HG03196 (cell line): ENCODE measurements at regions not wholly inside any gene's neighbourhood (a gene's known extent, or its start where the extent isn't known, plus 50 kb on each side); places are given as distances from the start of the nearest gene placed in this dataset.

ENCODE experiments used
- ATAC-seq: cut with Tn5 transposase; IDR thresholded peaks from one replicate; pipeline ENCODE4 v1.9.1; 2021; ENCODE audit not compliant: unreplicated experiment

DNA sequence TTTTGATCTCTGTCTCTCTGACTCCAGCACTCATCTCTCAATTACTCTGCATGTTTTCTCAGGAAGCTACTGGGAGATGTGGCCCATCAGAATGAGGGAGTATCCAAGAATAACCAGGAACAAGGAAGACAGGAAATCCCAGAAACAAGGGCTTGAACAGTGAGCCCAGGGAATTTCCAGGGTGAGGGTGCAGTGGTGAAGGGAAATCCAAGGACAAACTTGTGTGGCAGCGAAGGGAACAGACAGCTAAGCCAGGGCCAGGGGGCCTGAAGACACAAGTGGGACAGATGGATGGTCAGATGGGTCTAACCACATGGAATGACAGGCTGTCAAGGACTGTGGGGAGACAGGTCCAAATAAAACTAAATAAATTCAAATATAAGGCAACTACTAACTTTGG is 121.8 kb upstream of the ERRFI1 start:
- no peak for ATAC-seq

DNA sequence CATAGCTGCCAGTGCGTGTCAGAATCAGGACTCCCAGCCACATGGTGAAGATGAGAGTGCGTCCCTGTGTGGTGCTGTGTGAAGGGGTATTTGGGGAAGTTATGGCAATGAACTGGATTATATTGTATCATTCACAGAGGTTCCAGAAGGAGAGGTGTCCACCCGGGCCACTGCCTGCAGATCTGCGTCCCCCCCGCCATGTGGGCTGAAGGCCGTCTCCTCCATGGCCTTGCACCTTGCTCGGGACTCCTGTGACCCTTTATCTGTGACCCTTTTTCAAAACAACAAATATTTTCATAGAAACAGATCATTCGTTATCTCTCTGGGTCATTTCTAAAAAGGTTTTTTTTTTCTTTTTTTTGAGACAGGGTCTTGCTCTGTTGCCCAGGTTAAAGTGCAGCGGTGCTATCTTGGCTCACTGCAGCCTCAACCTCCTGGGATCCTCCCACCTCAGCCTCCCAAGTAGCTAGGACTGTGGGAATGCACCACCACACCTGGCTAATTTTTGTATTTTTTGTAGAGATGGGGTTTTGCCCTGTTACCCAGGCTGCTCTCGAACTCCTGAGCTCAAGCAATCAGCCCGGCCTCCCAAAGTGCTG is 120.2 kb upstream of the ERRFI1 start:
- ATAC-seq = no peak

DNA sequence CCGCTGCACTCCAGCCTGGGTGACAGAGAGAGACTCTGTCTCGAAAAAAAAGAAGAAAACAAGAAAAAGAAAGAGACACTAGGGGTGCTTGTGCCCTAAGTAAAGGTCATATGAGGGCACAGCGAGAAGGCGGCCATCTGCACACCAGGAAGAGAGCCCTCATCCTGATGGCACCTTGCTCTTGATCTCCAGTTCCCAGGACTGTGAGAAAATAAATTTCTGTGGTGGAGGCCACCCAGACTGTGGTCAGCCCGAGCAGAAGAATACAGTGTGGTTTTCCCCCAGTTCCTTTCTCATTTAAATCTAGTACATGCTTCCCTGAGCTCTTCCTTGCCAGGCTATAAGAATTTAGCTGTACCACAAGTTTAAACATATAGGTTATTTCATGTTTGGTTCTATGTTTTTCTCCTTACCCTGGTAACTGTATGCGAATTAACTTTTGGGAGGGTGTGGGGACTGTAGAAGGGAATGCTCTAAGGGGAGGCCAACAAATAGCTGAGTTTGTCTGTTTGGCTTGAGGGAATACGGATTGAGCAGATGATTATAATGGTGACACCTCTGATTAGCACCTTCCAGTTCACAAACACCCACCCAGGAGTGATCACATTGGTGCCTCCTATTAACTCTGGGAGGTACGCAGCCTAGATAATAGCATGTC is 119.6 kb upstream of the ERRFI1 start:
- no peak for ATAC-seq

DNA sequence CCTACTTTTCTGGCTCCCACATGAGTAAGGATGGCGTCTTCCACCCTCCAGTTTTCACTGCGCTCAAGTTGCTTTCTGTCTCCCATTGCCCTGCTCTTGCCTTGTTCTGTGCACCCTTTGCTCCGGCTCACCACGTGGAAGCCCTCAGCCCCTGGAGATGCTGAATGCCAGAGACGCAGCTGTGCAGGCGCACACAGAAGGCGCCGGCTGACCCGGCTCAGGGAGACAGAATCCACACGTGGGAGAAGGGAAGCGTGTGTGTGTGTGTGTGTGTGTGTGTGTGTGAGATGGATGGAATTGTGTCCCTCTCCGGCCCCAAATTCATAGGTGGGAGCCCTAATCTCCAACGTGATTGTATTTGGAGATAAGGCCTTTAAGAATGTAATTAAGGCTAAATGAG is 118.2 kb upstream of the ERRFI1 start:
- no peak for ATAC-seq

DNA sequence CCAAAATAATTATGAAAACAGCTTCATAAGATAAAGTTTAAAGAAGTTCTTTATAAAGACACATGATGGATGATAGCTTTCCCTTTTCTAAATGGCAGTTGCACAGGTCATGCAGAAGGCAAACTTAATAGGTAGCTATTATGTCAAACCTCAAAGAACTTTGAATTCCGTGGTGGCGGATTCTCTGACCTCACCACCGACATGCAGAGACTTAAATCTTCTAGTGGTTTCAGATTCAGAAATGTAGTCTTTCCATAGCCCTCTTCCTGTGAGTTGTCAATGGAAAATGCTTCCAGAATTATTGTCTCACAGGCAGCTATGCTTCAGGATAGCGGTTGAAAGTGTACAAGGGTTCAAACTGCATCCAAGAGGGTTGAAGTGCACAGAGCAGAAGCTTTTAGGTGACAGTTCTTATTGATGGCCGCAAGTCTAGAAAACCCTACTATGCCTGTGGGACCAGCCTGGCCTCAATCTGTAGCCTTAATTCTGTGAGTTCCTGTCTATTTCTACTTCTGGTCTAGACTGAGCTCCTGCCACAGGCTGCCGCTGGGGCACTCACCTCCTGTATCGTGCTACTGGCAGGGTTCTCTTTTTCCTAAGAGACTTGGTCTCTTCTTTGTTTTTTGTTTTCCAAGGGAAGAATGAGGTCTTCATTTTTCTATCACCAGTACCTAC is 117.0 kb upstream of the ERRFI1 start:
- ATAC-seq = no peak

DNA sequence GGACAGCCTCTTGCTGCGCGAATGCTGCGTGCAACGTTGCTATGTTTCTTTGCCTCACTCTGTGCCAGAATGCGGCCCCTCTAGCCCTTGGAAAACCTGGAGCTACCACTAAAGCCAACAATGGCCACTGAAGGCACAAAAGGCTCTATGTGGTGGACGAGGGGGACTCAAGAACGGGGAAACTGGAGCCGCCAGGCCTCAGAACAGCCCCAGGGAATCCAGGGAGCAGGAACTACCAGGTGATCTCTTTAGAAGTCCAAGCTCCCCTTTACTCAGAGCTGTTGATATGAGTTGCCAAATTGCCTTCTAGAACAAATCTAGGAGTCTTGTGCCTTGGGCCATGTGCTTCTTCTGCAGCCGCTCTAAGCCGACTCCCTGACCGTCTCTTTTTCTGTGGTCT is 113.8 kb upstream of the ERRFI1 start:
- no peak for ATAC-seq

DNA sequence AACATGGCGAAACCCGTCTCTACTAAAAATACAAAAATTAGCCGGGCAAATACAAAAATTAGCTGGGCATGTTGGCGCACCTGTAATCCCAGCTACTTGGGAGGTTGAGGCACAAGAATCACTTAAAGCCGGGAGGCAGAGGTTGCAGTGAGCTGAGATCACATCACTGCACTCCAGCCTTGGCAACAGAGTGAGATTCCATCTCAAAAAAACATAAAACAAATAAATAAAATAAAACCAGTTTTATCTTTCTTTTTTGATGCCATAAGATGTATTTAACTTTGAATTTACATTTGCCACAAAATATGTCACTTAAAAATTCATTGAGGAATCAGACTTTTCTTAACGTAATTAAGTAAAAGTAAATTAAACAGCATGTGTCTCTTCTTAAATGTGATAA is 113.3 kb upstream of the ERRFI1 start:
- ATAC-seq = no peak

DNA sequence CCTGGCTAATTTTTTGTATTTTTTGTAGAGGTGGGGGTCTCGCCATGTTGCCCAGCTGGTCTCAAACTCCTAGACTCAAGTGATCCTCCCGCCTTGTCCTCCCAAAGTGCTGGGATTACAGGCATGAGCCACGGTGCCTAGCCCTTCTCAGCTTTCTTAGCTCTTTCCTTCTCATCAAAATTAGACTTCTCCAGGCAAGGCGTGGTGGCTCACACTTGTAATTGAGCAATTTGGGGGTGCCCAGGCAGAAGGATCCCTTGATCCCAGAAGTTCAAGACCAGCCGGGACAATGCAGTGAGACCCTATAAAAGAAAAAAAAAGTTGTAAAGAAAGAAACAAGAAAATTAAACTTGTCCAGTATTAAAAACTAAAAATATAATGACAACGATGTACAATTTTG is 112.6 kb upstream of the ERRFI1 start:
- no peak for ATAC-seq

DNA sequence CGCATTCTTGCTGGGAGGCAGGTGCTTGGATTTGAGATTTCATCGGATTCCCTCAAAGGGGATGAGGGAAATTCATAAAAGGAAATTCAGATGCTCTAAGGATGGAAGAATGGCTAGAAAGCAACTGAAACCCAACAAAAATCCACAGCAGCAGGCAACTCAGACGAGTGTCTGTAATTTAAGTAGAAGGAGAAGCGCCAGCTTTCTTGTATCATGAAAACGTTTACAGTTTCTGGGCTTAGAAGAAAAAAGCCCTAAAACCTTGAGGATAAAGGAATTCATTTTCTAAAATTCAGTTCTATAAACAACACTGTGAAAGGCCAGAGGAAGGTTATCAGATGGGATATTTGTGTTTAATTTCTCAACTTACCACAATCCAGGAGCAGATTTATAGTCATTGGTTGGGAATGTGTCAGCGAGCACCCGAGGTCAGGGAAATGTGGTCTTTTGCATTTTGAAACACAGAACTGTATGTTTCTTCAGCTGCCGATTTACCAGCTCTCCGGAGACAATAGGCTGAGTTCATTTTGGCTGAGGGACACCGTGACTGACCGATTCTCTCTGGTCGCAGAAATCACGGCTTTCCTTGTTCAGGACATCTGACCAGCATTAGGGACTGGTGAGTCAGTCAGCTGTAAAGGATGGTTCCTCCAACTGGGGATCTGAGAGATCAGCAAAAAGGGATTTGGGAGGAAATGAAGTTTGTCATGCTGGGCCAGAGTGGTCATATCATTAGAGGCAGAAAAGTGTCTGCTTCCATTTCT is 111.6 kb upstream of the ERRFI1 start:
- no peak for ATAC-seq

DNA sequence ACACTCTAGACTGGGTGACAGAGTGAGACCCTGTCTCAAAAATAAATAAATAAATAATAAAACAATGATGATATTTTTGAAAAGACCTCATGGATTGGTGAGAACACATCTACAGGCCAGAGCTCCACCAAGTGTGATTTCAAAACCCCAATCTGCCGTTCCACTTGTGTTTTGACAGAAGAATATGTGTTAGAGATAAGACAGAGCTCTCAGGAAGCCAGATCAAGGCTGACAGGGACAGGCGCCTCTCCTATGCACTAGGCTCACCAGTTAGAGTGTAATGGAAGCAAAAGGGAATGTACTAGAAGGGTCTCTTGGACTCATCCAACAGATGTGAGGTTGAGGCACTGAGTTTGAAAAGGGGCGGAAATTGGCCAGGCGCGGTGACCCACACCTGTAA is 110.7 kb upstream of the ERRFI1 start:
- no peak for ATAC-seq

DNA sequence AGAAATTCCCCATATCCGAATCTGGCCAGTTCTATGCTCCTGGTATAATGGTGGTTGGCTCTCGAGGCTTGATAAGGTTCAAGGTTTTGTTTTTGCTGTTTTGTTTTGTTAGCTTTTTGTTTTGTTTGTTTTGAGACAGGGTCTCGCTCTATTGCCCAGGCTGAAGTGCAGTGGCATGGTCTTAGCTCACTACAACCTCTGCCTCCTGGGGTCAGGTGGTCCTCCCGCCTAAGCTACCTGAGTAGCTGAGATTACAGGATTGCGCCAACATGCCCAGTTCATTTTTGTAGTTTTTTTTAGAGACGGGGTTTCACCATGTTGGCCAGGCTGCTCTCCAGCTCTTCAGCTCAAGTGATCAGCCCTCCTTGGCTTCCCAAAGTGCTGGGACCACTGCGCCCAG is 109.1 kb upstream of the ERRFI1 start:
- ATAC-seq = no peak

DNA sequence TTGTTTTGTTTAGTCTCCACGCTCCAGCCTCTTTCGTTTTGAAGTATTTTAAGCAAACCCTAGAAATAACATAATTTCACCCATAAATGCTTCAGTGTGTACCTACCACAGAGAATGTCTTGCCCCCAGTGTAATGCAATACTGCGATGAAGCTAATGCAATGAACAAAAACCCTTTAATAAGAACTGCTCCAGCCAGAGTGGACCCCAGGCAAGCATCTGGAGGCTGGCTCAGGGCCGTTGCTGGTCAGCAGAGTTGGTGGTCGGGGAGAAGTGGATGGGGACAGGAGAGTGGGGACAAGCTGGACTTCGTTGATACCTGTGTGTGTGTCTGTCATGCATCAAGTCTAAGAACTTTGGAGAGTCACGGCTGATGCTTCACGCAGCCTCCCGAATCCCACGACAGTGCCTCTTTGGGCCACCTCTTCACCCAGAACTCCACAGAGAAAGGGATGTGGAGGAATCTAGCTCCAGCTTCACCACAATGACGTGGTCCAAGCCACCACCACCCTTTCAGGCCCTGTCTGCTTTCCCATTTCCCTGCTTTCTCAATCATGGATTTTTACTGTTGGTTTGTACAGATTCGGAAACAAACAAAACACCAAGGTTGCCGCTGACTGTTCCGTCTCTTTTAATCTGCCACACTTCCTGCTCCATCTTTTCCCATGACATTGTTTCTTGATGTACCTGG is 108.6 kb upstream of the ERRFI1 start:
- no peak for ATAC-seq

DNA sequence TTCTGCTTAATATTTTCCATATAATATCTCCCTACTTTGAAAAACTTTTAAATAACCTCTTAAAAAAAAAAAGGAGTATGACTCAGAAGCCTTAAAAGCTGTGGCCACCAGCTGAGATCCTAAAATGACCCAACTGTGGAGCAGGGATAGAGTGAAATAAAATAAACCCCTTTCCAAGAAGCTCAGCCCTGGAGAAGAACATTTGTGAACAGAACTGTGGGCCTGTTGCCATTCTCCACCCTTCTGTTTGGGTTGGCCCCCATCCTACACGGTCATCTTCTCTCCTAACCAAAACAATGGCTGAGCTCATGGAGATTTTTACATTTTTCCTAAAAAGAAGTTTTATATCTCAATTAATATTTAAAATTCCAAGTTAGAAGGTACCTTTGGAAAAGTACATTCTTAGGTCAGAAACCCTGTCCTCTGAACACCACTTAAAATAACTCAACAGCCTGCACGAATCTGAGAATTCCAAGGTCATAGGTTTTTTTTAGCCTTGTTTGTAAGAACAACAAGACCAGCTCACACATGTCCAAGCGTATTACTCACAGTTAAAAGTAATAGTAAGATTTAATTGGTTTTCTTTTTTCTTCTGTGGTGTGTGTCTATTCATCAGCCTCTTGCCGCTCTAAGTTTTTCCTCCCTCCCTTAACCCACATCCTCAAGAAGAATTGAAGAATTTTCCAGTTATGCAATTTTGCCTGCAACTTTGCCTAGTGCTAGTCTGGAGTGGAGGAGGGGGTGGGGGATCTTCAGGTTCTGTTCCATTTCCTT is 107.7 kb upstream of the ERRFI1 start:
- no peak for ATAC-seq

DNA sequence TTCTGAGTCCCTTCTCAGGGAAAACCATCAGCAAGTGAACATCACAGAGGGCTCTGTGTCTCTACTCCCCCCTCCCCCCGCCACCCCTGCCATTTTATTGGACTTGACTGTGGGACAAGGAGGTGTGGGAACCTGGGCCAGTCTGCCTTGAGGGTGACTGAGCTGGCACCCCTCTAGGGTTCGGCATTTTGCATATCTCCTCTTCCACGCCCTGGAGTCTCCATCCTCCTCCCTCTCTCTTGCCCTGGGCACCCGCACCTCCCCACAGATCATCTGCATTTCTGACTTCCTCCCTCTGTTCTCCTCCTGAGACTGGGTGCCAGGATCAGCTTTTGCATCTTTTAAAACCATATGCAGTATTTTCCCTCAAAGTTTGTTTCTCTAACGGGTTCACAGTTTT is 107.1 kb upstream of the ERRFI1 start:
- ATAC-seq = no peak

DNA sequence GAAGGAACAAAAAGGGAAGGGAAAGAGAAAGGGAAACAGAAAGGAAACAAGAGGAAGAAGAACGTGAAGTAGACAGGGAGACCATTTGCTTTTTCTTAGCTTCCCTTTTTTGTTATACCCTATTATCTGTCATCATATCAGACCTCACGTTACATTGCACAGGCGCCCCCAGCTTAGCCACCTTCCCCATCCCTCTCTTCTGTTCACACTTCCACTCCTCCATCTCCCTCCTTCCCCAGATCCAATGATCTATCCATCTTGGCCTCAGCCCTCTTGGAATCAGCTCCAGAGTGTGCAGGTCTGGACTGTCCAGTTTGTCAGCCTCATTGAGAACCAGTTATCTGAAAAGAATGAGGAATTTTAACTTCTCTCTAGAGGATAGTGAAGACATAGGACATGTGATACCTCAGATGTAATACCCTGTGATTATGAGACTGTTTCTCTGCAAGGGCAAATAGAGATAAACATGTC is 101.1 kb upstream of the ERRFI1 start:
- no peak for ATAC-seq

DNA sequence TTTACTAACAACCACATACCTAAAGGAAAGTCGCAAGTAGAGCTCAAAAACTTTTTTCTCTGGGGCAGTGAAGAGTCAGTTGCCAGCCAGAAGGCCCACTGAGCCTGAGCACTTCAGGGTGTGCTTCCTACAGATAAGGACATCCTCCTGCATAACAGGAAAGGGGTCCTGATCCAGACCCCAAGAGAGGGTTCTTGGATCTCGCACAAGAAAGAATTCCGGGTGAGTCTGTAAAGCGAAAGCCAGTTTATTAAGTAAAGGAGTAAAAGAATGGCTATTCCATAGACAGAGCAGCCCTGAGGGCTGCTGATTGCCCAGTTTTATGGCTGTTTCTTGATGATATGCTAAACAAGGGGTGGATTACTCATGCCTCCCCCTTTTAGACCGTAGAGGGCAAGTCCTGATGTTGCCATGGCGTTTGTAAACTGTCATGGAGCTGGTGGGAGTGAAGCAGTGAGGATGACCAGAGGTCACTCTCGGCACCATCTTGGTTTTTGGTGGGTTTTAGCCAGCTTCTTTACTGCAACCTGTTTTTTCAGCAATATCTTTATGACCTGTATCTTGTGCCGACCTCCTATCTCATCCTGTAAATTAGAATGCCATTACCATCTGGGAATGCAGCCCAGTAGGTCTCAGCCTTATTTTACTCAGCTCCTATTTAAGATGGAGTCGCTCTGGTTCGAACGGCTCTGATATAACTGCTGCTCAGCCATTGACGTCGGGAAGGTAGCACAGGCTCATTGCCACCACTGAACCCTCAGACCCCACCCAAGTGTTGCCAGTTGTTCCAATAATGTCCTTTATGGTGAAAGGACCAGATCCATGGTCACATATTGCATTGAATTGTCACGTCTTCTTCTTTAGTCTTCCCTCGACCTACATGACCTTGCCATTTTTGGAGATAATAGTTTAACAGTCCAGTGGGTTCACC is 96.6 kb upstream of the ERRFI1 start:
- no peak for ATAC-seq

DNA sequence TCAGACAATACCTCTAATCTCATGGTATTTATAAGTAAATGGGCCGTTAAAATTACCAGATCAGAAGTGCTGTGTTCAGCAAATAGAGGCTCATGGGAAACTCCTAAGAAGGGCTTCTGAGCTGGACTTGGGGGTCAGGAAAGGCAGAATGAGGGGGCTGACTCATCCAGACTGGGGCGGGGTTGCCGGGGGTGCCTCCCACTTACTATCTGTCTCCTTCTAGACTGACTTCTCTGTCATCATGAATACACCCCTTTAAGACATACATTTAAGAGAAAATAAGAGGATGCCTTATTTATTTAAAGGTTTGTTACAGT is 96.0 kb upstream of the ERRFI1 start:
- no peak for ATAC-seq

DNA sequence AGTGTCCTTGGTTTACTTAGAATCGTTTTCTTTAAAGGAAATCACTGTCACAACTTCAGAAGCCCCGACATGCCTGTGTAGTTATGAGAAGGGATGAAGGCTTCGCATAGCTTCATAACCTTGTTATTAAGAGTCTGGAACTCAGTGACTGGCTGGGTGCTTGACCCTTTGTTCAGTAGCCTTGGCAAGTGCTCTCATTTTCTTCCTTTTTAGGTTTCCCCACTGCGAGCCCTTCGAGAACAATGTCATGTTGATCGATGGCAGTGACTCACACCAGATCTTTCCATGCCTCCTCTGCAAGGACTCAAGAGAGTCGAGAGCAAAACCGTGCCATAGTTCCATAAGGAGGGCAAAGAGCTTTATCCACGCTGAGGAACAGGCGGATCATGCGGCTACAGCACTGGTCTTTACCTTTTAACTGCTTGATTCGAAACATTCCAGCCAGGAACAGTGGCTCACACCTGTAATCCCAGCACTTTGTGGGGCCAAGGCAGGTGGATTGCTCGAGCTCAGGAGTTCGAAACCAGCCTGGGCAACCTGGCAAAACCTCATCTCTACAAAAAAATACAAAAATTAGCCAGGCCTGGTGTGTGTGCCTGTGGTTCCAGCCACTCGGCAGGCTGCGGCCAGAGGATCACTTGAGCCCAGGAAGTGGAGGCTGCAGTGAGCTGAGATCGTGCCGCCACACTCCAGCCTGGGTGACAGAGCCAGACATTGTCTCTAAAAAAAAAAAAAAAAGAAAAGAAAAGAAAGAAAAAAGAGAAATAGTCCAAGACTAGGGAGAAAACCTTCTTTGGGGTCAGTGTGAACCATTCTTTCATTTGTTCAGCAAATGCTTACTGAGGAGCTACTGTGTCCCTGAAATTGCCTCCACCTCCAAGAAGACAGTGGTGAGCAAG is 95.4 kb upstream of the ERRFI1 start:
- ATAC-seq = no peak
